BJ (cell line): ENCODE measurements at regions not wholly inside any gene's neighbourhood (a gene's known extent, or its start where the extent isn't known, plus 50 kb on each side); places are given as distances from the start of the nearest gene placed in this dataset.

Experiments used
- CTCF ChIA-PET: fragments of 350-600 bp; formaldehyde crosslinking; extraction: SDS; loops from one replicate; lab custom pipeline; 2021; ENCODE audit warnings: antibody characterized with exemption, inconsistent platforms; lab: Yijun Ruan, JAX
- POLR2A ChIA-PET: fragments of 300-600 bp; sonication (Branson Sonifier 250); formaldehyde crosslinking; extraction: SDS; loops from one replicate; lab custom pipeline; 2021; ENCODE audit warnings: antibody characterized with exemption; lab: Charles Lee
- DNase-seq: peaks from one replicate; pipeline ENCODE4 v3.0.0-alpha.2; 2011; ENCODE audit warnings: low read depth
- H3K27me3 ChIP-seq: 2 replicates; pipeline ENCODE4 v1.6.0; 2011; ENCODE audit warnings: low read length; ENCODE audit not compliant: control insufficient read depth, insufficient read depth
- H3K36me3 ChIP-seq: 2 replicates; pipeline ENCODE4 v1.5.1; 2011; ENCODE audit warnings: low read length; ENCODE audit not compliant: control insufficient read depth, insufficient read depth
- H3K4me3 ChIP-seq: 2 replicates; pipeline ENCODE4 v1.5.1; 2011; ENCODE audit warnings: low read depth, mild to moderate bottlenecking, control low read depth, low read length
- TF ChIP-seq, protein P1 (sequence below): IDR thresholded peaks from 2 replicates; pipeline ENCODE4 v1.5.1; 2011; ENCODE audit warnings: low read depth, mild to moderate bottlenecking, control low read depth, inconsistent platforms, low read length, moderate library complexity; ENCODE audit not compliant: insufficient read depth

DNA sequence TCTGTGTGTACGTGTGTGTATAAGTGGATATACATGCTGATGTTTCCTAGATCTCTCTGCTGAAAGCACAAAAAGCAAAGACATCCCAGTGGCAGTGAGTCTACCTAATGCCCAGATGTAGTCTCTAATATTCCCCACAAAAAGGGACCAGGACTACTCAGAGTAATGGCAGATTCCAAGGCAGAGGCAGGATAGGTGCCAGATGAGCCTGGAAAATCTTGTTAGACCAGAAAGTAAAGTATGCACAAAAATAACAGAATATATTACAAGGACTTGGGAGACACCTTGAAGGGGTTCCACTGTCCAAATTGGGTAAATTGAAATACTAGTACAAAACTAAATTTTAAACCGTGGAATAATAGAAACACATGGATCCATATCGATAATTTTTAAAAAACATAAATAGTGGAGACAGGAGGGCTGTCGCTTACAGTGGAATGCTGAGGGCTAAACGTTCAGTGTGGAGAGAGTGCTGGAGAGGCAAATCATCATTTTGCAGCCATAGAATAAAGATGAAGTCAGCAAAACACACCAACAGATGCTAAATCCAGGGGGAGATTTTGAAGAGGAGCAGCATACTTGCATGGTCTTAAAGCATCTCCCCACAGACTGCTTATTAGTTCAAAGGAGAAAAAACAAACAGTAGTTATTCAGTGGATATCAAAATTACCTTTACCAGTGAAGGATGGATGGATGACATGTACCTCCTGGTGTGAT, 123.4 kb upstream of the TSPAN5 start:
- Histone ChIP-seq H3K4me3 (no peak overlapping the region), H3K27me3 (no peaks in the 10 kb centered on the region; the same call in 1 of the 2 replicates), H3K36me3 (no peaks in the 10 kb centered on the region)
- TF ChIP-seq, protein P1, sequence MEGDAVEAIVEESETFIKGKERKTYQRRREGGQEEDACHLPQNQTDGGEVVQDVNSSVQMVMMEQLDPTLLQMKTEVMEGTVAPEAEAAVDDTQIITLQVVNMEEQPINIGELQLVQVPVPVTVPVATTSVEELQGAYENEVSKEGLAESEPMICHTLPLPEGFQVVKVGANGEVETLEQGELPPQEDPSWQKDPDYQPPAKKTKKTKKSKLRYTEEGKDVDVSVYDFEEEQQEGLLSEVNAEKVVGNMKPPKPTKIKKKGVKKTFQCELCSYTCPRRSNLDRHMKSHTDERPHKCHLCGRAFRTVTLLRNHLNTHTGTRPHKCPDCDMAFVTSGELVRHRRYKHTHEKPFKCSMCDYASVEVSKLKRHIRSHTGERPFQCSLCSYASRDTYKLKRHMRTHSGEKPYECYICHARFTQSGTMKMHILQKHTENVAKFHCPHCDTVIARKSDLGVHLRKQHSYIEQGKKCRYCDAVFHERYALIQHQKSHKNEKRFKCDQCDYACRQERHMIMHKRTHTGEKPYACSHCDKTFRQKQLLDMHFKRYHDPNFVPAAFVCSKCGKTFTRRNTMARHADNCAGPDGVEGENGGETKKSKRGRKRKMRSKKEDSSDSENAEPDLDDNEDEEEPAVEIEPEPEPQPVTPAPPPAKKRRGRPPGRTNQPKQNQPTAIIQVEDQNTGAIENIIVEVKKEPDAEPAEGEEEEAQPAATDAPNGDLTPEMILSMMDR = no peak
- no peak for DNase-seq
- ChIA-PET CTCF (interaction anchor here (0.6 kb wide), 1 partner anchor 213 kb away, joined by 3 read pairs; no protein-coding TSS in a partner anchor), POLR2A (no interaction called here)

DNA sequence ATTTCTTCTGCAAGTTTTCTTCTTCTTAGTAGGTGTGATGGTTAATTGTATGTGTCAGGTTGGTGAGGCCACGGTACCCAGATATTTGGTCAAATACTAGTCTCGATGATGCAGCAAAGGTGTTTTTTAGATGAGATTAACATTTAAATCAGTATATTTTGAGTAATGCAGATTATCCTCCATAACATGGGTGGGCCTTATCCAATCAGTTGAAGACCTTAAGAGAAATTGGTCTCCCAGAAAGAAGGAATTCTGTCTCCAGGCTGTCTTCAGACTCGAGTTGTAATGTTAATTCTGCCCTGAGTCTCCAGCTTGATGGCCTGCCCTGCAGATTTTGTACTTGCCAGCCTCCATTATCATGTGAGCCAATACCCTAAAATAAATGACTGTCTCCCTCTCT, 122.5 kb upstream of the TSPAN5 start:
- ChIA-PET CTCF (interaction anchor here (0.6 to 0.9 kb wide), 2 partner anchors 10 to 214 kb away, joined by 3 to 4 read pairs; no protein-coding TSS in a partner anchor), POLR2A (no interaction called here)
- H3K36me3 ChIP-seq = no peaks in the 10 kb centered on the region
- no peak overlapping the region for H3K4me3 ChIP-seq
- no peaks in the 10 kb centered on the region; the same call in 1 of the 2 replicates for H3K27me3 ChIP-seq
- TF ChIP-seq, protein P1 = no peak
- DNase-seq = no peak

- TF ChIP-seq, protein P1 = no peak
- no peaks in the 10 kb centered on the region for H3K36me3 ChIP-seq
- POLR2A ChIA-PET = no interaction called here
- no peak overlapping the region for H3K4me3 ChIP-seq
- no peak for DNase-seq
- no peaks in the 10 kb centered on the region; the same call in 1 of the 2 replicates for H3K27me3 ChIP-seq
- CTCF ChIA-PET = interaction anchor here (0.6 to 0.9 kb wide), 2 partner anchors 44 to 73 kb away, joined by 3 read pairs; no protein-coding TSS in a partner anchor
Measured at GRCh38 chr4:98779088-98779487, 120.7 kb upstream of the TSPAN5 start.

DNA sequence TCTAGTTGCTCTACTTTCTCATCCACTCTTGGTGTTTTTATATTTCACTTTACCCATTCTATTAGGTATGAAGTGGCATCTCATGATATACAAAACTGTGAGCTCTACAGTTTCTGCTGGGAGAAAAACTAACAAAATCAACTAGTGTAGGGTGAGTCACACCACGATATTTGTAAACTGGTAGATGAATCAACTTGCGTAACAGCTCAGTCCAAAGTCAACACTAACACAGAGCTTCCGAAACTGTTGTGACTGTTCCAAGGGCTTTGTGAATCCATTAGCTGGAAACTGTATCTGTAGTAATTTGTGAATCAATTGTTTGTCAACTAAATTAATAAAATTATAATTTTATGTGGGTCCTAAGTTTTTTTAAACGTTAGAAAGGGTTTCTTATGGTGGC, 119.8 kb upstream of the TSPAN5 start:
- CTCF ChIA-PET = interaction anchor here (0.6 kb wide), 1 partner anchor 632 kb away, joined by 4 read pairs; no protein-coding TSS in a partner anchor
- Histone ChIP-seq H3K36me3 (no peaks in the 10 kb centered on the region), H3K4me3 (no peak overlapping the region), H3K27me3 (no peaks in the 10 kb centered on the region; the same call in 1 of the 2 replicates)
- peak; percentile 26 for DNase-seq
- POLR2A ChIA-PET = no interaction called here
- TF ChIP-seq, protein P1 = no peak

DNA sequence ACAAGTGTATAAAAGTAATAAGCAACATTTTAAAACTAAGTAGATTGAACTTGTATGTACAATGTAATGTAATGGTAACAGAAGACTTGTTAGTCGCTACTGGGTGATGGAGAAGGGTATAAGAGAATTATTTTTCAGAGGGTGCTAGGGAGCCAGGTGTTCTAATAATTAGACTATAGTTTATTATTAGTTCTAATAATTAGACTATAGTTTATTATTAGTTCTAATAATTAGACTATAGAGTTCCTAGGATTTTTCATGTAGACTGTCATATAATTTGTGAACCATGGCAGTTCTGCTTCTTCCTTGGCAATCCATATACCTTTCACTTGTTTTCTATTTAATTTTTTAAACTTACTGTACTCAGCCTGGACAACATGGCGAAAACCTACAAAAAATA, 117.3 kb upstream of the TSPAN5 start:
- no peak for DNase-seq
- TF ChIP-seq, protein P1 = no peak
- CTCF ChIA-PET = no interaction called here
- POLR2A ChIA-PET = no interaction called here
- no peaks in the 10 kb centered on the region for H3K36me3 ChIP-seq
- H3K27me3 ChIP-seq = no peaks in the 10 kb centered on the region; the same call in 1 of the 2 replicates
- H3K4me3 ChIP-seq = no peak overlapping the region
